GM12891 (cell line): ENCODE measurements at regions not wholly inside any gene's neighbourhood (a gene's known extent, or its start where the extent isn't known, plus 50 kb on each side); places are given as distances from the start of the nearest gene placed in this dataset.
"Not testable (repeated sequence)": the region's sequence is repeated elsewhere in the genome, so short reads cannot be mapped to it uniquely, and the experiment has no call there.

ENCODE experiments used
- DNase-seq: peaks from one replicate; pipeline ENCODE4 v3.0.0; 2011; ENCODE audit warnings: low spot score; ENCODE audit not compliant: insufficient read length
- FAIRE-seq: peaks from 2 replicates; lab custom pipeline; 2011; peaks lifted over from hg19 to GRCh38; lab: Jason Lieb, UNC
- PAX5 ChIP-seq: IDR thresholded peaks from 2 replicates; pipeline ENCODE4 v1.6.1; 2011; ENCODE audit warnings: low read length, moderate library complexity, mild to moderate bottlenecking; ENCODE audit not compliant: insufficient read depth, severe bottlenecking
- POLR2A ChIP-seq: IDR thresholded peaks from 2 replicates; pipeline ENCODE4 v1.6.1; 2011; ENCODE audit warnings: low read depth, low read length, control low read depth
- POLR2AphosphoS5 ChIP-seq: IDR thresholded peaks from 2 replicates; pipeline ENCODE4 v1.6.1; 2011; ENCODE audit warnings: low read depth, low read length, control low read depth
- POU2F2 ChIP-seq: IDR thresholded peaks from 2 replicates; pipeline ENCODE4 v1.6.1; 2011; ENCODE audit warnings: low read depth, mild to moderate bottlenecking, control low read depth, low read length, moderate library complexity
- SPI1 ChIP-seq: IDR thresholded peaks from 2 replicates; pipeline ENCODE4 v1.6.1; 2011; ENCODE audit warnings: low read depth, low read length, control low read depth
- TAF1 ChIP-seq: IDR thresholded peaks from 2 replicates; pipeline ENCODE4 v1.6.1; 2011; ENCODE audit warnings: low read depth, low read length, control low read depth

DNA sequence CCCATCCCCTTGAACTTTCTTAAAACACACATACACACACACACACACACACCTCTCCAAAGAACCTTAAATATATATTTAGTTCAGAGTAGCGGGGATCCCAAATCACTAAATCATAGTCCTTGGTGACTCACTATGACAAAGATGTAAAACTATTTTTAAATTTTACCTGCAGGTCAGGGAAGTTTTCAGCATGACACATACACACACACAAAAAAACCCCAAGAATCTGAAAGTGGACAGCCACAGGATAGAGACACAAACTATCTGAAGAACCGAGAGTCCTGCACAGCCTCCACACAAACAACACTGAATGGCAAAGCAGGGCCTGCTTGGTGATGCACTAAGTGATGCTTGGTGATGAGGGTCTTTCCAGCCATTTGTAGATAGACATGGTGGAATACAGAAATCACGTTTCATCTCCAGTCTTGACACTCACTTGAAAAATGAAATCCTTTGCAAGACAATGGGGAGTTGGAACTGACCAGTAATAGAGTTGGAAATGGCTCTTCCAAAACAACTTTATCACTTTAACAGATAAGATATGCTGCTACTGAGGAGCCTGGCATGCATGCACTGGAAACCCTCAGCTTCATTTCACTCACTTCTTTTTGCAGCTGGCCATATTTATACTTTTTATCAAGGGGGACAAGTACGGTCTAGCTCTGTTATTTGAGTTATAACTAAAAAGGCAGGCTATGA is 307.3 kb downstream of the RAPGEF2 start:
- TF ChIP-seq PAX5 (no peak), POLR2AphosphoS5 (no peak), TAF1 (no peak), POU2F2 (no peak), SPI1 (no peak), POLR2A (no peak)
- FAIRE-seq (no peak), DNase-seq (no peak)

DNA sequence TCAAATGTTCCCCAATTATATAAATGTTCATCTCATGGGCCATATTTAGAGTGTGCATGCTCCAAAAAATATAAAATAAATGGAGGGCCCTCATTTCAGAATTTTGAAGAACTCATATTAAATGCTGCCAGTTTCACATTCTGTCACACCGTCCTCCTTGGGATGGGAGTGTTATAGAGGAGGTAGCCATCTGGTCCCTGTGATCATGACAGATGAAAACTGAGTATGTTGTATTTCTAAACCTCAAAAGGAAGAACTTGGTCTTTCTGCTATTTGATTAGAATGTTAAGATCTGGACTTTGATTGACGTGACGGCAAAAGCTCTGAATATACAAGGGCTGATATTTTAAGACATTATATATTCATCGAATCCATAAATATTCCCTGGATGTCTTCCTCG is 308.0 kb downstream of the RAPGEF2 start:
- DNase-seq, result no peak
- TF ChIP-seq SPI1, result no peak
- TF ChIP-seq PAX5, result no peak
- no peak for TF ChIP-seq POLR2AphosphoS5
- TF ChIP-seq TAF1, result no peak
- no peak for TF ChIP-seq POLR2A
- TF ChIP-seq POU2F2, result no peak
- no peak for FAIRE-seq

DNA sequence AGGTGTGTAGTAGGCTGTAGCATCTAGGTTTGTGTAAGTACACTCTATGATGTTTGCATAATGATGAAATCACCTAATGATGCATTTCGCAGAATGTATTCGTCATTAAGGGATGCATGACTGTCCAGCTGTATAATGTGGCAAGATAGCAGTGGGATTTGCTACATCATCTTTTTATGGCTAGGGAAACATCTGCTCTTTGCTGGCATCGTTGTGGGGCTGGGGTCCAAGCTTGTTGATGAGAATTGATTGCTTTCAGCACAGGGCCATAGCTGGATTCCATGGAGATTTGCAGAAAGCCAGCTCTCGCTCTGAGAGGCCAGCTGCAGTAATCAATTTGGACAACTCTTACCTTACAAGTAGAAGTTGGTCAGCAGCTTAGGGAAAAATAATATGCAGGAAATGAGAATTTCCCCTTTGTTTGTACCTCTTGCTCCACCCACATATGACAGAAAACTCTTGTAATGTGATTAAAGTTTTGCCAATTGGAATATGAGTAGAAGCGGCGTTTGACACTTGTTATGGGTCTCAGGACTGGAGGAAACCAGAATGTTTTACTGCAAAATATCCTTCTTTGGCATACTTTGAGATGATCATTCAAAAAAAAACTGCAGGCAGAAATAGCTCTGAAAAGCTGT is 310.5 kb downstream of the RAPGEF2 start:
- FAIRE-seq (peak; percentile 55), DNase-seq (no peak)
- no peak for TF ChIP-seq PAX5
- TF ChIP-seq SPI1, result no peak
- no peak for TF ChIP-seq POLR2AphosphoS5
- TF ChIP-seq TAF1, result no peak
- TF ChIP-seq POU2F2, result no peak
- TF ChIP-seq POLR2A, result no peak

DNA sequence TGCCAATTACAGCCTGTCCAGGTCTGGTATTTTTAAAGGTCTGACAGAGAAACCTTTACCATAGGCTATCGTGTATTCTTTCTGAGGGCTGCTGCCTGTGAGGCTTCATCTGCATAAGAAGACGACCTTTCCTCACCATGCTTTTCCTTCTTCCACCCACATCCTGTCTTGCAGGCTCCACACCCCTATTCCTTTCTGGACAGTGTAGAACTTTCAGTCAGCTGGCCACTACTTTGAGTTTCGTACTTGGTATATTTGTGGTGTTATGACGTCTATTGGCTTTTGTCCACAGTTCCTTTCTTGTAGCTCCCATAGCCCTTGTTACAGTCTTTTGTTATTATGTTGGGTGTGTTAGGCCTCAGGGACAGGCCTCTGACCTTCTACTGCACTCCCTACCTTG is 311.4 kb downstream of the RAPGEF2 start:
- DNase-seq, result no peak
- TF ChIP-seq PAX5 (no peak), POLR2AphosphoS5 (no peak), SPI1 (no peak), POLR2A (no peak), TAF1 (no peak), POU2F2 (no peak)
- no peak for FAIRE-seq

DNA sequence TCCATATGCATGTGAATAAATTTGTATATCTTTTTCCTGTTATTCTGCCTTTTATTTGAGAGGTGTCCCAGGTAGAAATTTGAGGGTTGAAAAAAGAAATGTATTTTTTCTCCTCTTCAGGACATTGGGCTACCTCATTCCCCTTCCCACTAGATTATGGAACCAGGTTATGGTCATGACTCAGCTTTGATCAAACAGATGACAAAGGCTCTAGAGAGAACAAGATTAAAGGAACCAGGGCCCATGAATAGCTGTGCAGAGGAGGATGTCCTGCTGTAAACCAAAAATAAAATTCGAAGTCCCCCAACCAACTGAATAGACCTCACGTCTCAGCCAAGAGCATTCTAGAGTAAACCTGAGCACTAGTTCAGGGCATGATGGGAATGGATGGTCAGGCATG is 313.2 kb downstream of the RAPGEF2 start:
- FAIRE-seq (no peak), DNase-seq (no peak)
- TF ChIP-seq POLR2AphosphoS5 (no peak), POU2F2 (no peak), POLR2A (no peak), SPI1 (no peak), PAX5 (no peak), TAF1 (no peak)

DNA sequence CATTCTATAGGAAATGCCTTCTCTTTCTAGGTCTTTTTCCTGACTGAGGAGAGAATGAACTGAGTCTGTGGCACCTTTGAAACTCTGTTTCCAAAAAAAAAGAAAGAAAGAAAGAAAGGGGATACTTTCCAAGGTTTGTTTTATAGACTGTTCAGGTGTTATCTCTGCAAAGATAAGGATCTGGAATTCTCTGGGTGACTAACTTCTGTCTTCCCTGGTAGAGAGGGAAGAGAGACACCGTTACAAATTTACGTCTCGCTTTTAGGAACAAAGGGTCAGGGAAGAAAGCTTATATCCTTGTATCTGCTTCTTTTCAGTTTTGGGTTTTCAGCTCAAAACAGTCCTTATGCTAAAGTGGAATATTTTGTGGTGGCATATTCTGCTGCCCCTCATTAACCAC is 314.1 kb downstream of the RAPGEF2 start:
- DNase-seq, result no peak
- TF ChIP-seq POLR2AphosphoS5, result no peak
- TF ChIP-seq TAF1, result no peak
- no peak for TF ChIP-seq SPI1
- TF ChIP-seq POU2F2, result no peak
- no peak for FAIRE-seq

DNA sequence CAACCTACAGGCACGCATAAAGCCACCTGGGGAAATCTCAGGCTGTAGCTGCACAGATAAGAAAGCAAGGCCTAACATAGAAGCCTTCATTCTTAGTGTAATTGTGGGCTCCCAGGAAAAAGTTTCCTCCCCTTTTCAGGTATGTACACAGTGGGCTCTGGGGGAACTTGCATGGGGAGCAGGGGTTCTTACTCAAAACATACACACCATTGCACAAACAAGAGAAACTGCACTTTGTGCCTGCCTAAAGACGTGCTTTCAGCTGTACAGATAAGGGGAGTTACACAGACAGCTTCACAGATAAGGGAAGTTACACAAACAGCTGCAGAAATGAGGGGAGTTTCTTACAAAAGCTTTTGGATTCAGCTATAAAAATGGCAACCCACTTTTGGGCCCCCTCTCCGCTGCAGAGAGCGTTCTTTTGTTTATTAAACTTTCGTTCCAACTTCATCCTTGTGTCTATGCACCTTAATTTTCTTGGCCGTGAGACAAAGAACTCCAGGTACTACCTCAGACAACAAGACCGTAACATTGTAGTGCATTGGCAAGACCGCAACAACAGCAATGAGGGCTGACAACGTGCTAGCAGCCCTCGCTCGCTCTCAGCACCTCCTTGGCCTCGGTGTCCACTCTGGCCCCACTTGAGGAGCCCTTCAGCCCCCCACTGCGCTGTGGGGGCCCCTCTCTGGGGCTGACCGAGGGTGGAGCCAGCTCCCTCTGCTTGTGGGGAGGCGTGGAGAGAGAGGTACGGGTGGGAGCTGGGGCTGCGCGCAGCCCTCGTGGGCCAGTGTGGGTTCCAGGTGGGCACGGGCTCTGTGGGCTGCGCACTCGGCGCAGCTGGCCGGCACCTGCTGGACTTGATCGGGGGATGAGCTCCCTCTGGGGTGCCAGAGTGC is 317.5 kb downstream of the RAPGEF2 start:
- FAIRE-seq (no peak), DNase-seq (no peak)
- TF ChIP-seq POLR2AphosphoS5, result no peak

DNA sequence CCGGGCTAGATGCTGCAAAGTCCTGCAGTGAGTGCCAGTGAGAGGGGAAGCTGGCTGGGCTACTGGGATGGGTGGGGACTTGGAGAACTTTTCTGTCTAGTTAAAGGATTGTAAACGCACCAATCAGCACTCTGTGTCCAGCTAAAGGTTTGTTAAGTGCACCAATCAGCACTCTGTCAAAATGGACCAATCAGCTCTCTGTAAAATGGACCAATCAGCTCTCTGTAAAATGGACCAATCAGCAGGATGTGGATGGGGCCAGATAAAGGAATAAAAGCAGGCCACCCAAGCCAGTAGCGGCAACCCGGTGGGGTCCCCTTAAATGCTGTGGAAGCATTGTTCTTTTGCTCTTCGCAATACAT is 318.2 kb downstream of the RAPGEF2 start:
- DNase-seq, FAIRE-seq: not testable (repeated sequence)

DNA sequence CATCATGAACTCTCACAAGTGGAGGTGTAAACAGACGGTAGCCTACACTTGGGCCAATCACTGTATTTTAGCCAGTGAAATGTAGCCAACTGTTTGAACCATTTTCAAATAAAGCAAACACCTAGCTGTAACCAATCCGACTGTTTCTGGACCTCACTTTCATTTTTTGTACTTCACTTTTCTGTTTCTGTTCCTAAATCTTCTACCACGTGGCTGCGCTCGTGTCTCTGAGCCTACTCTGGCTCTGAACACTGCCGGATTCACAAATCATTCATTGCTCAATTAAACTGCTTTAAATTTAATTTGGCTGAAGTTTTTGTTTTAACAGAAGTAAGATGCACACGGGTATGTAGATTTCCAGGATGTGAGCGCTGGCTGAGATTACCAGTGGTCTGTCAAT is 319.1 kb downstream of the RAPGEF2 start:
- DNase-seq (no peak), FAIRE-seq (no peak)
- TF ChIP-seq PAX5 (no peak), SPI1 (no peak), POLR2A (no peak), POLR2AphosphoS5 (no peak)

DNA sequence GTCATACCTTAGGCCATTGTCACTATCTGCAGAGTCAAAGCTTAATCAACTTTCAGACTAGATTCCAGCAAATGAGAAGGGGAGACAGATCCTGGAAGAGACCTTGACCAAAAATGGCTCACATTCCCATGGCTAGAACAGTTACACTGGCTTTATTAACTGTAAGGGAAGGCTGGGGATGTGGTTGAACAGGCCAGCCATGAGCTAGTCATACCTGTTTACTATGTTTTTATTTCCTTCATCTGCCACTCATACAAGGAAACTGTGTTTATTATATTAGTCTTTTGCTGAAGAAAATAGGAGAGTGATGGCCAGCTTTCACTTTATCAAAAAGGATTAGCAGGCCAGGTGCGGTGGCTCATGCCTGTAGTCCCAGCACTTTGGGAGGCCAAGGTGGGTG is 319.7 kb downstream of the RAPGEF2 start:
- TF ChIP-seq TAF1, result no peak
- no peak for FAIRE-seq
- no peak for DNase-seq
